H1 (cell line): ENCODE measurements at regions not wholly inside any gene's neighbourhood (a gene's known extent, or its start where the extent isn't known, plus 50 kb on each side); places are given as distances from the start of the nearest gene placed in this dataset.

Experiments used
- CTCF ChIA-PET: fragments of 300-600 bp; sonication (Branson Sonifier 250); formaldehyde crosslinking; loops from one replicate; lab custom pipeline; 2021; ENCODE audit not compliant: partially characterized antibody; lab: Charles Lee
- POLR2A ChIA-PET: fragments of 300-600 bp; sonication (Branson Sonifier 250); formaldehyde crosslinking; loops from one replicate; lab custom pipeline; 2021; ENCODE audit warnings: inconsistent platforms; ENCODE audit not compliant: partially characterized antibody; lab: Charles Lee
- DNase-seq, 2 experiments: peaks; one replicate each; pipeline versions ENCODE4 v3.0.0 to v3.0.0-alpha.2; 2010 to 2022; ENCODE audit warnings: low spot score in 2 of 2, low read depth in 1 of 2, mixed read lengths in 1 of 2
- FAIRE-seq: peaks from 2 replicates; lab custom pipeline; 2011; peaks lifted over from hg19 to GRCh38; lab: Jason Lieb, UNC
- H2AFZ ChIP-seq: 2 replicates; pipeline ENCODE4 v1.8.1; 2012; ENCODE audit warnings: low read length, inconsistent platforms
- H2AK5ac ChIP-seq: 2 replicates; pipeline ENCODE4 v1.6.1; 2013; ENCODE audit warnings: low read depth, low read length
- H2BK120ac ChIP-seq: replicated peaks from 2 replicates; pipeline ENCODE3; 2013; ENCODE audit warnings: low read depth, low read length, inconsistent platforms
- H2BK12ac ChIP-seq: 2 replicates; pipeline ENCODE4 v1.6.1; 2013; ENCODE audit warnings: low read depth, low read length
- H2BK15ac ChIP-seq: 2 replicates; pipeline ENCODE4 v1.6.1; 2013; ENCODE audit warnings: low read length
- H2BK20ac ChIP-seq: 2 replicates; pipeline ENCODE4 v1.6.1; 2013; ENCODE audit warnings: low read length
- H2BK5ac ChIP-seq: 2 replicates; pipeline ENCODE4 v1.6.1; 2013; ENCODE audit warnings: low read depth, low read length
- H3K14ac ChIP-seq: 2 replicates; pipeline ENCODE4 v1.6.1; 2013; ENCODE audit warnings: inconsistent platforms; ENCODE audit not compliant: insufficient read length
- H3K18ac ChIP-seq: 2 replicates; pipeline ENCODE4 v1.6.1; 2013; ENCODE audit warnings: low read length; ENCODE audit errors: extremely low read depth
- H3K23ac ChIP-seq: 2 replicates; pipeline ENCODE4 v1.6.1; 2013; ENCODE audit warnings: inconsistent platforms; ENCODE audit not compliant: insufficient read length
- H3K23me2 ChIP-seq: 2 replicates; pipeline ENCODE4 v1.6.1; 2013; ENCODE audit warnings: low read depth, low read length
- H3K27ac ChIP-seq: 2 replicates; pipeline ENCODE4 v1.6.1; 2011; ENCODE audit warnings: low read depth, low read length, inconsistent platforms
- H3K27me3 ChIP-seq, 4 experiments: replicated peaks in 1 of 4; 1 replicate in 1 of 4; 2 replicates in 3 of 4; pipeline versions ENCODE4 v1.6.1 to v1.8.1; 2011 to 2013; ENCODE audit warnings: low read length in 3 of 4, mild to moderate bottlenecking in 3 of 4, inconsistent platforms in 2 of 4, mixed read lengths in 2 of 4, moderate library complexity in 1 of 4; ENCODE audit not compliant: control insufficient read depth in 3 of 4, insufficient read depth in 3 of 4; ENCODE audit errors: extremely low read depth in 1 of 4
- H3K36me3 ChIP-seq, 4 experiments: 2 replicates each; pipeline versions ENCODE4 v1.6.1 to v1.8.1; 2011 to 2013; ENCODE audit warnings: mild to moderate bottlenecking in 4 of 4, low read length in 3 of 4, moderate library complexity in 2 of 4, control low read depth in 1 of 4, inconsistent platforms in 1 of 4; ENCODE audit not compliant: insufficient read depth in 4 of 4, control insufficient read depth in 2 of 4
- H3K4ac ChIP-seq: replicated peaks from 2 replicates; pipeline ENCODE3; 2013; ENCODE audit warnings: low read length, low read depth, mixed read lengths, inconsistent platforms; ENCODE audit not compliant: insufficient read length
- H3K4me1 ChIP-seq, 4 experiments: replicated peaks in 1 of 4; 1 replicate in 1 of 4; 2 replicates in 3 of 4; pipeline versions ENCODE4 v1.6.1 to v1.8.1; 2011 to 2013; ENCODE audit warnings: low read length in 3 of 4, inconsistent platforms in 2 of 4, mixed read lengths in 1 of 4; ENCODE audit not compliant: insufficient read depth in 4 of 4, control insufficient read depth in 3 of 4
- H3K4me2 ChIP-seq, 2 experiments: 2 replicates each; pipeline versions ENCODE4 v1.6.1 to v1.8.1; 2011 to 2013; ENCODE audit warnings: low read depth in 2 of 2, low read length in 2 of 2, control low read depth in 1 of 2, inconsistent platforms in 1 of 2, mild to moderate bottlenecking in 1 of 2; ENCODE audit not compliant: insufficient read depth in 1 of 2
- H3K4me3 ChIP-seq, 4 experiments: fragments of 200-600, 300-600 bp in 1 of 4; sonication (generic), shearing (Covaris generic), sonication (Bioruptor Twin) in 1 of 4; 2 replicates each; pipeline versions ENCODE4 v1.5.1 to v1.8.1; 2011 to 2016; ENCODE audit warnings: low read length in 4 of 4, low read depth in 3 of 4, control low read depth in 2 of 4, inconsistent platforms in 2 of 4, mild to moderate bottlenecking in 2 of 4, mixed read lengths in 1 of 4, moderate library complexity in 1 of 4; ENCODE audit not compliant: insufficient read depth in 2 of 4; ENCODE audit errors: extremely low read depth in 1 of 4
- H3K56ac ChIP-seq: replicated peaks from 2 replicates; pipeline ENCODE3; 2013; ENCODE audit warnings: low read depth, mild to moderate bottlenecking, mixed read lengths, low read length, inconsistent platforms; ENCODE audit not compliant: insufficient read length
- H3K79me1 ChIP-seq: 2 replicates; pipeline ENCODE4 v1.6.1; 2013; ENCODE audit warnings: low read depth, low read length, control low read depth
- H3K79me2 ChIP-seq, 2 experiments: 2 replicates each; pipeline versions ENCODE4 v1.6.1 to v1.8.1; 2012 to 2013; ENCODE audit warnings: low read length in 2 of 2, mild to moderate bottlenecking in 2 of 2, inconsistent platforms in 1 of 2; ENCODE audit not compliant: insufficient read depth in 2 of 2, control insufficient read depth in 1 of 2
- H3K9ac ChIP-seq, 4 experiments: replicated peaks in 1 of 4; 1 replicate in 1 of 4; 2 replicates in 3 of 4; pipeline versions ENCODE4 v1.6.1 to v1.8.1; 2011 to 2013; ENCODE audit warnings: low read depth in 3 of 4, low read length in 3 of 4, control low read depth in 2 of 4, mild to moderate bottlenecking in 2 of 4, moderate library complexity in 2 of 4, inconsistent platforms in 1 of 4; ENCODE audit errors: extremely low read depth in 1 of 4
- H3K9me3 ChIP-seq, 2 experiments: 2 replicates each; pipeline versions ENCODE4 v1.6.1 to v1.8.1; 2012 to 2013; ENCODE audit warnings: mild to moderate bottlenecking in 2 of 2, moderate library complexity in 2 of 2, control low read depth in 1 of 2, inconsistent platforms in 1 of 2, low read depth in 1 of 2, low read length in 1 of 2, mixed read lengths in 1 of 2; ENCODE audit not compliant: insufficient read depth in 2 of 2
- H4K20me1 ChIP-seq, 2 experiments: replicated peaks in 1 of 2; 2 replicates each; pipeline versions ENCODE3 to v1.8.1; 2011 to 2013; ENCODE audit warnings: inconsistent platforms in 2 of 2, low read length in 2 of 2, mild to moderate bottlenecking in 1 of 2; ENCODE audit not compliant: insufficient read depth in 2 of 2, control insufficient read depth in 1 of 2
- H4K5ac ChIP-seq: 2 replicates; pipeline ENCODE4 v1.6.1; 2013; ENCODE audit warnings: low read length, low read depth, mixed read lengths, inconsistent platforms; ENCODE audit not compliant: insufficient read length
- H4K8ac ChIP-seq: 2 replicates; pipeline ENCODE4 v1.8.0; 2013; ENCODE audit warnings: mild to moderate bottlenecking, moderate library complexity, low read length, inconsistent platforms; ENCODE audit not compliant: insufficient read depth; ENCODE audit errors: extremely low read depth
- H4K91ac ChIP-seq: replicated peaks from 2 replicates; pipeline ENCODE3; 2013; ENCODE audit warnings: low read length, mixed read lengths, inconsistent platforms; ENCODE audit not compliant: insufficient read length
- KDM4A ChIP-seq: IDR thresholded peaks from one replicate; pipeline ENCODE4 v1.7.1; 2012; ENCODE audit warnings: low read depth, mild to moderate bottlenecking, moderate library complexity, low read length, inconsistent platforms; ENCODE audit not compliant: severe bottlenecking
- MAFK ChIP-seq: IDR thresholded peaks from 2 replicates; pipeline ENCODE4 v1.6.1; 2012; ENCODE audit warnings: low read depth, mild to moderate bottlenecking, improper control_type of control experiment, low read length
- WGBS, 2 experiments: shearing (Covaris generic) in 1 of 2; methylation state at CpG; one replicate each; pipeline versions ENCODE4 v1.1.6 to v1.1.7; 2013 to 2015; ENCODE audit warnings: low lambda C conversion rate in 2 of 2, mixed read lengths in 2 of 2, inconsistent platforms in 1 of 2, low coverage in 1 of 2, missing lambda C conversion rate in 1 of 2; ENCODE audit not compliant: insufficient replicate concordance in 2 of 2, insufficient coverage in 1 of 2, insufficient read length in 1 of 2; ENCODE audit errors: extremely low coverage in 1 of 2, missing lambda C conversion rate in 1 of 2; 5-methylcytosine and 5-hydroxymethylcytosine counted together

DNA sequence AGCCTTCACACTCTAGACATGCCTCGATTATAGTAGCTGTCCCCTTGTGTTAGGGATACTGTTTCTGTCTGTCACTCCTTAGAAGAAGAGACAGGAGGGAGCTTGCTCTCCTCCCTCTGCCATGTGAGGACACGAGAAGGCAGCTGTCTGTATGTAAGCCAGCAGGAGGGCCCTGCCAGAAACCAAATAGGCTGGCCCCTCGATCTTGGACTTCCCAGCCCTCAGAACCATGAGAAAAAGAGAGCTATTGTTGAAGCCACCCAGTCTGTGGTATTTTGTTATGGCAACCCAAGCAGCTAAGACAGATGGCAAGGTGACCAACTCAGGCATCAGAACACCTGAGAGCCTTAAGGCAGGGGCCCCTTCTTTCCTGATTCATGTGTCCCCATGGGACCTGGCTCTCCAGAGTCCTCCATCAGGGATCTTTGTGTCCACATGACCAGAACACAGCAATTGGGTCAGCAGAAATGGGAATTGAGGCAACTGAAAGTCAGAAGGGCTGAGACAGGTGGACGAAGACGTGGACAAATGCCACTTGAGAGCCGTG is 65.6 kb upstream of the NPAS1 start:
- Histone ChIP-seq H3K4me3 (no peak overlapping the region), H3K18ac (no peak overlapping the region), H3K23ac (no peak overlapping the region), H3K27me3 (no peaks in the 10 kb centered on the region), H3K27ac (no peak overlapping the region), H2BK15ac (no peak overlapping the region), H4K5ac (no peak overlapping the region), H2BK20ac (no peak overlapping the region), H2BK5ac (peak overlapping the region; percentile 28; the same call in 1 of the 2 replicates), H3K9me3 (0 out of 4 replicates have a peak, but pooled peaks cover 0 to 4% of the 10 kb centered on the region in 2 experiments), H4K20me1 (peaks cover 0 to 3% of the 10 kb centered on the region in 2 experiments), H3K23me2 (no peaks in the 10 kb centered on the region), H3K36me3 (no peaks in the 10 kb centered on the region; a peak in 1 of 8 replicates), H3K56ac (no peak overlapping the region), H3K4ac (no peak overlapping the region), H4K91ac (no peak overlapping the region), H3K4me2 (no peak overlapping the region), H2AK5ac (no peak overlapping the region; the same call in 1 of the 2 replicates), H2BK120ac (no peak overlapping the region), H3K79me1 (no peaks in the 10 kb centered on the region), H3K79me2 (peaks cover 0 to 18% of the 10 kb centered on the region in 2 experiments; a peak in 1 of 4 replicates), H3K4me1 (peaks cover 0 to 4% (median 0%) of the 10 kb centered on the region in 4 experiments; a peak in 1 of 7 replicates), H2BK12ac (no peak overlapping the region), H2AFZ (no peak overlapping the region), H3K14ac (no peak overlapping the region), H3K9ac (no peak overlapping the region), H4K8ac (no peak overlapping the region)
- 85% methylated on average over 6 of the region's 6 CpGs; no CpG with 5 or more reads in 1 of the 2 experiments for WGBS, 2 experiments
- ChIA-PET CTCF (interaction anchor here (0.7 to 2.0 kb wide), 9 partner anchors 9 to 124 kb away, joined by 3 to 13 read pairs (median 3); no protein-coding TSS in a partner anchor), POLR2A (interaction anchor here (1.0 to 1.6 kb wide), 2 partner anchors 18 to 53 kb away, joined by 3 read pairs; no protein-coding TSS in a partner anchor)
- TF ChIP-seq KDM4A (peak; percentile 17), MAFK (no peak)
- no peak for FAIRE-seq
- DNase-seq: no peak
